Amniotic epithelial cell (primary cell): ENCODE measurements at regions not wholly inside any gene's neighbourhood (a gene's known extent, or its start where the extent isn't known, plus 50 kb on each side); places are given as distances from the start of the nearest gene placed in this dataset.
"Not testable (repeated sequence)": the region's sequence is repeated elsewhere in the genome, so short reads cannot be mapped to it uniquely, and the experiment has no call there.

Experiments used
- DNase-seq: peaks from one replicate; pipeline ENCODE4 v3.0.0-alpha.2; 2010; ENCODE audit warnings: low read depth

DNA sequence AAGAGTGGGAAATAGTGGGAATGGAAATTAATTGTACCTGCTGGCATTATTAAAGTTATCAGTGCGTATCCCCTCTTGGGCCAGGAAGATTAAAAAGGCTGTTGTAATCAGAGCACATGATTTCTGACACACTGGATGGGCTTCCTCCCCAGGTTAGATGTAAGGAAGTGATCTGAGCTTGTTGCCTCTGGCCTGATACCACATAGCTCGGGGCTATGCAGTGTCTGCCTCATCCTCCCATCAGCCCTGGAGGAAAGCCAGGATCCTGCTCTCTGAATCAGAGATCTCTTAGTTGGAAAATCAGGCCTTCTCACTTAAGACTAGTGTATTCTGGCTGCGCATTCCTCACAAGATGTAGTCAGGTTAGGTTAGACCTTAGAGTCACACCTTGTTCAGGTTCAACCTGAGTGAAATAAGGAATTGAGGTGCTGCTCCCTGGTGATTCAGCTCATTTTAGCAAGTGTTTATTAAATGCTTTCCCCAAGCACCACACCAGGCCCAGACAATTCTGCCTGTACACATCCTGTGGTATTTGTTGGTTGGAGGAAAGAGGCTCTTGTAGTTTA lies 108.2 kb upstream of the IKBKE start:
- not testable (repeated sequence) for DNase-seq

DNA sequence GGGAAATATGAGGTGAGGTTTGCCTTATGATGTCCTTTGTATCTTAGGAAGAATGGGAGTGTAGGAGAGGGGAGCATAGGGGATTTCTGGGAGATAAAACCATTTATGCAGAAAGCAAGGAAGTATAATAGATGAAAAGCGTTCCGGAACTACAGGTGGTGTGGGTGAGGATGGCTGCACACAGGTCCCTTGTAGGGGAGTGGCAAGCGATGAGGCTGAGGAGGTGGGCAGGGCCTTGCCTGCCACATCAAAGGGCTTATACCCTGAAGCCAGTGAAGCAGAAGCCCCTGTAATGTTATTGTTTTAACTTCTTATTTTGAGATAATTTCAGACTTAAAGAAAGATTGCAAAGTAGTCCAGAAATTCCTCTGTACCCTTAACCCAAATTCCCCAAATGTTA lies 107.3 kb upstream of the IKBKE start:
- not testable (repeated sequence) for DNase-seq

DNA sequence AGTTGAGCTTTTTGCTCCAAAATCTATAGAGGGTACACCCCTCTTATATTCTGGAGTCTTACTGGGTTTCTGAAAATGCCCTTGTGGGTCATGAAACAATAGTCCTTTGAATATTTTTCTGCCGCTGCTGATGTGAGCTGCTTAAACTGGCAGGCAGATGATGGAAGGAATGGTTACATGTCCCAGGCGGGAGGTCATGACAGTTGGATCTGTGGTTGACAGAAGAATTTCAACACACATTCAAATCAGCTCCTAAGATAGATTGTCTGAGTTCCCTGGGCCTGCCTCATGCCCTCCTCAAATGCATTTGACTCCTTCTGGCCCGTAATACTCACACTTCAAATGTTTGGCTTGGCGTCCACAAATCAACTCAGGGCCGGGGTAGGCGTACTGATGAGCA lies 105.0 kb upstream of the IKBKE start:
- DNase-seq, result peak; percentile 40

DNA sequence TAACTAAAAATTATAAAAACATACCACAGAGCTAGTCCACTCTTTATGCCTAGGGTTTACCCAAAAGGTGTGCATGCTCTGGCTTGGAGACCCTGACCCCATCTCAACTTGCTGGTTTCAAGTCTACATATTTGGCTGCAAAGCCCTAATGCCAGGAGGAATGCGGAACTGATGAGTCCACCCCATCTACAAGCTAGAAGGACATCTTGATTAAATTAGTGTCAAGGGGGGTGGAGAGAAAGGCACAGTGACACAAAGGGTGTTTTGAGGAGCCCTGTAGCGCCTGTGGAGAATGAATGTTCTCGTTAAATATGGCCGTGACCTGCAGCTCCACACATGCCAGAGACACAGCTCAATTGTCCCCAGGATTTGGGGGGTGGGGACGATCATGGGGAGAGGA lies 104.1 kb upstream of the IKBKE start:
- DNase-seq, result not testable (repeated sequence)

DNA sequence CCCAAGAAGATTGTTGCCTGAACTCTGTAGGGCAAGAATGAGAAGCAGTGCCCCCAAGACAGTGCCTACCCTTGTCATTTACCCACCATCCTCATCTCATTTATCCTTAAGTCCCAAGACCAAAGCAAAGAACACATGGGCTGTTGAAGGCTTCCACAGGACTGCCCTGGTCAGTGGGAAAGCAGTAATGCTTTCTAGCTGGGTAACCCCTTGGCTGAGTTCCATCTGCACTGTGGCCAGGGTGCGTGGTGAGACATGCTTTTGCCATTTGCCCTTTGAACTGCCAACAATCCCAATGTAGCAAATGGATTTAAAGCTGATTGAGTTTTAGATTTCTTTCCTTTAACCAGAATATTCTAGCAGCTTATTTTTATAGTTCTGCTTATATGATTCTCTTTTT lies 103.5 kb upstream of the IKBKE start:
- not testable (repeated sequence) for DNase-seq

DNA sequence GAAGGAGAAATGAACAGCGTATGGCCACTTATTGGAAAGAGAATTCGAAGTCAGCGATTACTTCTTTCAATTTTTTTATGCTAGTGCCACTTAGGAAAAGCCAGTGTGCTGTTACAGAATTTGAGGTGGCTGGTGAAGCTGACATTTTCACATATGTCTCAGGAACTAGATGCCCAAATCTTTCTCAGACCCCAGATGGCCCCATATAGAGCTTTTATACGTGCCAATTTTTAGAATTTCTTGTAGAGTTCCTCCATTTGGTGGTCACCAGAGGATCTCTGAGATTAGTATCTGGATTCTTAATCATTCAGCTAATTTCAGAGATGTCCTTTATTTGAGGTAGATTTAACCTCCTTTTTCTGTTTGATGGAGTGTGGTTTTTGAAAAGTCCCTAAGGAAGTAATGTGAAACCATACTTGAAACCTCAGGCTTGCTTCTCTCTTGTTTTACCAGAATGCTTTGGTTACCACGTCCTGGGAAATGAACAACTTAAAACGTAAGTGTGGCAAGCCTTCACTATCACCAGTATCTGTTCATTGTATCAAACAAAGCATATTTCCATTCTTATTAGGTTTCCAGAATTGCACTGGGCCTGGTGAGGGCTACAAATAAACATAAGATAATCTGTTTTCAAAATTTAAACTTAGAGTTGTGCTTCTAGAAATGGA lies 102.2 kb upstream of the IKBKE start:
- not testable (repeated sequence) for DNase-seq

DNA sequence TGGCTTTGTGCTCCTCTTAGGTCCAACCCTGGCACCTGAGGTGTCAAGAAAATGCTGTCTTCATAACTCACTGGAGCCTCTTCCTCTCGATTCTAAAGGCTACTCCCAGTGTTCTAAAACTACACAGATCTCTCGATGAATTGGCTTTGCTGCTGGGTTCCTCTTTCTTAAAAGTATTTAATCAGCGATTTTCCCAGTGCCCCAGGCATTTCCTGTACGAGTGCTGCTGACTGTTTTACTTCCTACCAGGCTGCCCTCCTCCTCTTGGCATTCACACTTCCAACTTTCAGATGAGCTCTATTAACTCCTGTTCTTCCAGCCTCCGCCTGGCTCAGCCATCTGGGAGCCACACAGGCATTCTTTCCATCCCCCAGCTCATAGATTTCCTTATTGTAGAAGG lies 95.6 kb upstream of the IKBKE start:
- DNase-seq, result not testable (repeated sequence)

DNA sequence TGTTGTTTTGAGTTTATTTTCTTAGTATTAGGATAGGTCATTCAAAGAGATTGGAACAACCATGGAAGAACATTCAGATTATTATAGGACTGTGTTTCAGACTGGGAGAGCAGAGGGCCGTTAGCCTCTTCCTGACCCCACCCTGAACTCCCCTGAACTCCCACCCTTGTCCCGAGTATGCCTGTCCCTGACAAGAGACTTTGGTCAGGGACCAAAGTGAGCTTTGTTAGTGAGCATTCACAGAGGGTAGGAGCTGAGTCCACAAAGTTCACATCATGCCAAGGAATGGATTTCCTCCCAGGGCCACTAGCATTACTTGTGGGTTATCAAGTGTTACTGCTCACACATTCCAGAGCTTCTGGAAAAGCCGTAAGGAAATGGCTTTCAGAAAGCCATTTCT lies 94.7 kb upstream of the IKBKE start:
- not testable (repeated sequence) for DNase-seq

DNA sequence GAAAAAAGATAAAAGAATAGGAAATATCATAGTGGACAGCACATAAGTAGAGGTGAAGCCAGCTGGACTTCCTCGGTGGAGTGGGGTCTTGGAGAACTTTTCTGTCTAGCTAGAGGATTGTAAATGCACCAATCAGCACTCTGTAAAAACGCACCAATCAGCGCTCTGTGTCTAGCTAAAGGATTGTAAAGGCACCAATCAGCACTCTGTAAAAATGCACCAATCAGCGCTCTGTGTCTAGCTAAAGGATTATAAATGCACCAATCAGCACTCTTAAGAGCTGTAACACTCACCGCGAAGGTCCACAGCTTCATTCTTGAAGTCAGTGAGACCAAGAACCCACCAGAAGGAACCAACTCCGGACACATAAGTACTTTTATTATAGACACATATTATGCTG lies 91.8 kb upstream of the IKBKE start:
- DNase-seq, result not testable (repeated sequence)

DNA sequence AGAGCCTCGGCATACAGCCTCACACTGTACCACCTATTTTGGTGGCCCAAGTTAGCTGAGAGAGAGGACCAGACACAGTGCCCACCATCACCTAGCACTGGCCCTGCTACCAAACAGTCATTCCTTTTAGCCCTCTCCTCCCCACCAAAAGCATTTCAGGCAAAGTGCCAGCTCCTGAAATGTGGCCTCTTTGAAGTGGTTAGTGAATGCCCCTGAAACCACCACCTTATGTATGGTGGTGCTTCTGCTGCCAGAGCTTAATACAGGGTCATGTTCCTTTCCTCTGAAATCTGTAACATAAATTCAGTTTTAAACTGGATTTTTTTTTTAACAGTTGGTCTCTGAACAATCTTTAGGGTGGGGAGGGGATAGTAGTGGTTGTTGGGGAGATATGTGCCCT lies 91.0 kb upstream of the IKBKE start:
- DNase-seq, result not testable (repeated sequence)

DNA sequence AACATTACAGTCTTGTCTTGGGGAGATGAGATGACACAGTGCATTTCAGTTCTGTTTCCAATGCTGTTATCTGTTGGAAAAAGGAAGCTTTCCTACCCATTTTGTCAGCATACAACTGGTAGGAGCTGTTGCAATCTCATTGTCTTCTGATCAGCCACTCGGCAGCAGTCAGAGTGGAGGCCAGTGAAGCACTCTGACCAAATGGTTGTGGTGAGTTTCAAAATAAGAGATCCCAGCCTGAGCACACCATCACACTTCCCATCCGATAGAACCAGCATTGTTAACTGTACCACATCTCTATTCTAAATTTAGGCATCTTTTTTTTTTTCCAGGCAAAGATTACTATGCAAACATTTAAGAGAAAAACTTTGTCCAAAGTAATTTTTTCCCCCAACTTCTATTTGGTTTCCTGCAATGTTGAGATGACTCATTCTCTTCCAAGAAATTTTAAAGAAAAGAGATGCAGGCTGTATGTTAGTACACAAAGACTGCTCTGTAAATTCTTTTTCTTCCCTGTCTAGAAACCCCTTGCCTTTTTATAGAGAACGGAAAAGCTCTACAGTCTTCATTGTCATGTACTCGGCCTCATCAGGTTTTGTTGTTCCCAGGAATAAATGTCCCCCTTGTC lies 90.0 kb upstream of the IKBKE start:
- DNase-seq, result peak; percentile 65

DNA sequence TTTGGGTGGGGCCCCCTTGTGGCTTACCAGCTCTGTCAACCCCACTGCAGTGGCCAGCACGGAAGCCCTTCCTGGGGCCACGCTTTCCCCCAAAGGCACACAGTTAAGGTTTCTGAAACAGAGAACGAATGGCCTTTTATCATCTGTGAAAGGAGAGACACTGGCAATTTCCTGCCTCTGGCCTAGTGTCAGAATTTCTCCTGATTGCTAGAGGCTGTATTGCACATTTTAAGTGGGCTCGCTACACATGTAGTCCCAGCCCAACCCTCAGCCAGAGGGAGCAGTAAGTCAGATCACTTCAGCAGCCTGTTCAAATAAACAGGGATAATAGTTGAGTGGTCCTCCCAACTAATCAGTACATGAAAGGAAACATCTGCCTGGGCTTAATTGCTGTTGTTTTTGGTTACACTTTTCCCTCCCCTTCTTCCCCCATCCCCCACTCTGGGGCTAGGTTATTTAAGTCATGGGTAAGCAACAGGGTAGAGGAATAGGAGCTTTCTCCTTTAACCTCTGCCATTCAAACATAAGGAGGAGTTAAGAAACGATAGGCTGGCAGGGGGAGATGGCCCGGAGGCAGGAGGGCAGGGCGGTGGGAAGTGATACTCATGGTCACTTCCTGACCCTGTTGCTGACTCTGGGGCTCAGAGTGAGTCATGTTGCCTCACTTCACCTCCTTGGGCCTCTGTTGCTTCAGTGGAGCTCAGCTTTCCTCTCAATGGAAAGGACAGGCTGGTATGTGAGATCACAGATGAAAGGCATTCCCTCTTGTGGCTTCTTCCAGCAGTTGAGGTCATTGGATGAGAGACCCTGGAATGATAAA lies 89.3 kb upstream of the IKBKE start:
- DNase-seq, result peak; percentile 4

DNA sequence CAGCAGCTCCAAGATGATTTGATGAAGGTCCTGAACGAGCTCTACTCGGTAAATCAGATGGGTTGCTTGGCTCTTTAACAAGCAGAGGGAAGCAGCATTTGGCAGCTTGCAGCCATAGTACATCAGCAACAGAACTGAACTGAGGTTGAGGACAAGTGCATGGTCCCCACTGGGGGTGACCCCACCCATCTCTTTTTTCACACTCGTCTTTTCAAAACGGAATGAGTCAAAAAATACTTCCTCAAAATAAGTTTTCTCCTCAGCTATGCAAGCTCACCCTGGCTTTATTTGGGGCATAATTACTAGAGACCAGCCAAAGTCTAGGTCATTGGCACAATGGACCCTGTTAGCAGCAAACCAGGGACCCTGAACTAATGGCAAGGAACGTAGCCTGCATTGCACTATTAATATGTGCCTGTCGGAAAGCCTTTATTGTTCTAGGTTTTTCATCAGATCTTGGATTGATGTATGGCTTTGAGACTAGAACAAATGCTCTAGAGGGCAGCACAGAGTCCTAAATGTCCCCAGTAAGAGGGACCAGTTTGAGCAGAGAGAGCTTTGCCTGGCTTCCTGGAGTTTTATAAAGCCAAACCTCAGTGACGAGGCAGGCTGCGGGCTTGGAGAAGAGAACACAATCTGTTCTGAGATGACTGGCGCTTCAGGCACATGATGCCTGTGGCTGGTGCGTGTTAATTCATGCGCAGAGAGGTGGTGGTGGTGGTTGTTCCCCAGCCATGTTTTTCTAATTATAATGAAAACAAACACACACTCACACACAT lies 86.1 kb upstream of the IKBKE start:
- peak; percentile 14 for DNase-seq

DNA sequence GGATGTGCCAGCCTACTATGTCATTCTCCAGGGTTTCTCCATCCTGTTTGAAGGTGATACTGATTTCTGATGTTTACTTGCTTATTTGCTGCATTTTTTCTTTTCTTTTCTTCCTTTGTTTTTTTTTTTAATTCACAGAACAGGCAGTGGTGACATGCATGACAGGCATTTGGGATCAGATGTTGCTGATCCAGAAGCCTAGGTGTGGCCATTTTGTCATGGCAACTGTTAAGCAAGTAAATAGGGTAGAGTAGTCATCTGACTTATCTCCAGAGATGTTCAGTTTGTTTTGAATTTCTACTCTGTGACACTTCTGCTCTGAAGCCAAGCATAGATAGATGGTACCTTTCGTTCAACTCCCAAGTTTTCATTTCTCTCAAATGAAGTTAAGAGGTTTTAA lies 85.4 kb upstream of the IKBKE start:
- not testable (repeated sequence) for DNase-seq

DNA sequence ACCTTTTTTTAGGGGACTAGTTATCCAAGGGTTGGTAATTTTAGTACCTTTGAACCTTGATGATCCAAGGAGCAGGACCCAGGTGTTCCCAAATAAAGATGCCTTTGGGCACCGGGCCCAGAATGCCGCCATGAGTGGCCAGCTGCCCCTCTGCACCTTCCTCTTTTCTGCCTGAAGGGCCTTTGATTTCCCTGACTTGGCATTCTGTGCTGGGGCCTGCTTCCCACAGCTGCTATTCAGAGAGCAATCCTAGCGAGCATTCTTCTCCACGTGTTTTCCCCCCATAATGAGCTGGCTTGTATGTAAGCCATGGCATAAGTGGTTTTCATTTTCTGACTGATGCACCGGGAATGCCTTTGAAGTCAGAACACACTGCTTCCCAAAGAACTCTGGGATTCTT lies 82.6 kb upstream of the IKBKE start:
- DNase-seq, result not testable (repeated sequence)

DNA sequence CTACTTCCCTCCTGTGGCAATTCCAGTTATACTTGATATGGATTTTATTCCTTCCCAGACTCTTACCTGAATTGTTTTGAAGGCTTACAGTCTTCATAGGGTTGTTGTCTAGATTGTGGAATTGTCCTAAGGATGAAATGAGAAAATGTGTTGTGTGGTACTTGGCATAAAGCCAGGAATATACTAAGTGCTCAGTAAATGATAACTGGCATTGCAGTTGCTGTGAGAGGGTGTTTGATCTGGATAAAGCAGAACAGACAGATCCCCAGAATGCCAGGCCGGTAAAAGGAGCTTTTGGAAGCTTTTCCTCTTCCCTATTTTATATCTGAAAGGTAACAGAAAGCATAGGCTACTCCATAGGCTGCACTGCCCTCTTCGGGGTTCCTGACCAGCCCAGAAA lies 78.4 kb upstream of the IKBKE start:
- not testable (repeated sequence) for DNase-seq

DNA sequence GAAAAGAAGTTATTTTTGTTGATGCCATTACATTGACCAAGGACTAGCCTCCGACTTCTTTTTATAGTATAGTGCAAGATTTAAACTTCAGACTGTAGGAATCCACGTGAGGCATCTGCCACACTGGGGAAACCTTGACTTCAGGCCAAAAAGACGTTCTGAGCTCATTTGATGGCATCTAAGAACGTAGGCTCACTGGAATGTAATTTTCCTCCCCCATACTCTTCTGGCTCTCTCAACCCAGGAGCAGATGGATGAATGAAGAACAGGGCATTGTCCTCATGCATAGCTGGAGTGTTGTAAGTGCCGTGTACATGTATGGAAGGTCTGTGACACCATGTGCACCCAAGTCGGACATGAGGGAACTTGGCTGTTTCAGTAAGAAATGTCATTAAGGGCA lies 72.8 kb upstream of the IKBKE start:
- not testable (repeated sequence) for DNase-seq

DNA sequence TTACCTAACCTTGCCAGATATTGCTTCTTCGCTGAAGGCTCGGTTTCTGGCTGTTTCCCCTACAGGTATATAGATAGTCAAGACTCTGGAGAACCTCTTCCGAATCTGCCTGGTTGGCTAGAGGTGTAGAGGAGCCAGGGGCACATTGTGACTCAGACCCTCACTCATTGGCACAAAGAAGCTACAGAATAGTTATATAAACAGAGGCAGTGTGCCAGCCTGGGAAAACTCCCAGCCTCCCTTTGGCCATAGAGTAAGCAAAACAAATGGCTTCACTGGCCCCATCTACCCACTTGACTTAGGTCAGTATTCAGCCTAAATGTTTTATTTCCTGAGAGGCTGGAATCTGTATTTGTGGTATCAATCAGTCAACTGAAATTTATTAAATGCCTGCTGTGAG lies 72.0 kb upstream of the IKBKE start:
- DNase-seq, result not testable (repeated sequence)

DNA sequence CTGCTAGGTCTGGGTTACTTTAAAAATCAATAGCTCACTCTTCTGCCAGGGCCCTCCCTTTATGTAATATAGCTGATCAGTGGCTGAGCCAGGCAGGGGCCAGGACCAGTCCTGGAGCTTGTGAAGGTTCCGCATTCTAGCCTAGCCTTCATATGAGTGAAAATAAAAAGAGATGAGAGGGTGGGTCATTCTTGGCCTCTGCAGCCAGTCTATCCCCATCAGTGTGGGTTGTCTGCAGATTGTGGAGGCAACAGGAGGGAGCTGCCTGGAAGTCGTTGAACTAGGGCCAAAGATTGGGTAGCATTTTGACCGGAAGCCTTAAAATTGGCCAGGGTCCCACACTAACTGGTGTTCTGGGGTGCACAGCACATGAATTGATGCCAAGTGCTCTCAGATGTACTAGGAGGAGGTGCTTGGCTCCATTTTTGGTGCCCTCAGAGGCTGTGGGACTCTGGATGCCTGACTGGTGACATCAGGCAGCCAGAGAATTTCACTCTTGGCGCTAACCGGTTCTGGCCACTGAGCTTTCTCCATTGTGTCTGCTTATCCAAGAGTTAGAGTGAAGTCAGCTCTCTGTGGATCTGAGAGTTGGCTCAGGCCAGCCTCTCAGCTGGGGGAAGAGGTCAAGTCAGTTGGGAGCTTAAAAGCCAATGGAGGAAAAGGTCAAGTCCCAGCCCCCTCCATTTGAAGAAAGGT lies 66.5 kb upstream of the IKBKE start:
- not testable (repeated sequence) for DNase-seq

DNA sequence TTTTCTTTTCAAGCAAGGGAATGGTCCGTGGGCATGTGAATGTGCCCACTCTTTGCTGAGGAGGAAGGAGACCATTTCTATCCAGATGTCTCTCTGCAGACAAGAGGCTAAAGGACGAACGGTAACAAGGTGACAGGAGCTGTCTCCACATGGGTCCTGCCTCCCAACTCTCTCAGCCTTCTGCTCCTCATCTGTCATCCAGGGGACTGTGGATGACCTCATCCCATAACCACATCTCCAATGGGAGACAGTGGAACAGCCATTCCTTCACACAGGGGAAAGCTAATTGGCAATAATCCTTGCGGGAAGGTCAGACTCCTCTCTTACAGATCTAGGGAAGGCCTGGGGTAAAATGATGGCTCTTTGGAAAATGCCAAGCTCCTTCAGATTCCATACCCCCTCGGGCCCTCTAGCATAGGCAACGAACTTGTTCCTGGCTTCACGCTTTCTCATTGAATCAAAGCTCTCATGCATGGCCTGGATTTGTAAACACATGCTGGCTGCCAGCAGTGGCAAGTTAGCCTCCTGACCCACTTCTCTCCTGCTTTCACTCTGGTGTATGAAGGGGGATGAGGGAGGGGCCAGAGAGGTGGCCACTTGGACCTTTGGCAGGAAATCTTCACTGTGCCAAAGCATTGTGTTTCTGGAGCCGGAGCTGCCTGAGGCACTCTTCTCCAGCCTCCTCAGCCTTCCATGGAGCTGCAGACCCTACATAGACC lies 65.8 kb upstream of the IKBKE start:
- DNase-seq, result not testable (repeated sequence)

DNA sequence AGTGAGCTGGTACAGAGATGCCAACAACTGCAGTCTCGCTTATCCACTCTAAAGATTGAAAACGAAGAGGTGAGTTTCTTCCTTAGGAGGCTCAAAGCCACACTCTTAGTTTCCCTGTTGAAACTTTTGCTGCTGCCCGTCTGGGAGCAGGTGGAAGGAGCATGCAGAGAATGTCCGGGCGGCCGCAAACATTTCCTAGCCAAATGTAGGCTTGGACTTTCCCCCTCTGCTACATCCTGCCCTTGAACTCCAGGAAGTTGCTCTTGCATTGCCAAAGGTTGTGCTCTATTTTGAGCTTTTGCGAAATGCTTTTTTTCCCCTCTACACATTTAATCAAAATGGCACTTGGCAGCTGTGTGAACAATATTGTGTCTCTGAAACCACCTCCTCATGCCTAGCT lies 65.0 kb upstream of the IKBKE start:
- not testable (repeated sequence) for DNase-seq
